ENCODE measurements at regions not wholly inside any gene's neighbourhood (a gene's known extent, or its start where the extent isn't known, plus 50 kb on each side); places are given as distances from the start of the nearest gene placed in this dataset.

DNA sequence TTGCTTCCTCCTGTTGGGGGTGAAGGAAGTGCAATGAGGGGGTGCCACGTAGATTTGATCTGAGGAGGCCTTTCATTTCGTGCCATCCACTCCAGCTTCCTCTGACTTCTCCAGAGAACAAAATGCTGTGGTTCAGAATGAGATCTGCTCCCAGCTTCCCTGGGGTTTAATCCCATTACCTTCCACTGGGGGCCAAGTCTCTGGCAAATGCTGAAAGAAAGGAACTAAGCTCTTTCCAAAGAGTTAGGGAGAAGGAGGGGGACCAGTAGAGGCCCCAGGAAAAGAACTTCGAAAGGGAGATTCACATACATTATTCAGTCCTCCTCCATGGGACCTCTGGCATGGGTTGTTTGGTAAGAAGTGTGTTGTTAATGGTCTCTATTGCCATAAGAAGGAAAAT is 727.0 kb downstream of the TYW1 start:
- H3K27me3 ChIP-seq (ENCODE audit: insufficient read depth), result no peaks in the 10 kb centered on the region
- no peak for DNase-seq (ENCODE audit: low spot score)
- Mint-ChIP-seq H3K27me3 (ENCODE audit: insufficient read depth, low read depth, poor library complexity) (peaks cover under 1% of the 10 kb centered on the region), H3K9me3 (peaks cover 98% of the 10 kb centered on the region), H3K36me3 (ENCODE audit: low read depth) (peaks cover 45% of the 10 kb centered on the region), H3K4me1 (no peaks in the 10 kb centered on the region), H3K27ac (no peak overlapping the region), H3K4me3 (no peak overlapping the region)
- no peaks in the 10 kb centered on the region; the same call in none of the 2 replicates for H3K36me3 ChIP-seq (ENCODE audit: insufficient read depth)
- H3K4me3 ChIP-seq, result no peak overlapping the region
- no peak overlapping the region for H3K4me2 ChIP-seq
- H4K20me1 ChIP-seq (replicated peaks; ENCODE audit: insufficient read depth), result no peaks in the 10 kb centered on the region
- H3K27ac ChIP-seq (ENCODE audit: low read depth), result no peak overlapping the region
- ATAC-seq, result no peak
- no peaks in the 10 kb centered on the region for H3K4me1 ChIP-seq (ENCODE audit: insufficient read depth)
- H3K79me2 ChIP-seq (replicated peaks; ENCODE audit: insufficient read depth), result no peaks in the 10 kb centered on the region
- H2AFZ ChIP-seq, result no peak overlapping the region
- H3F3A ChIP-seq (replicated peaks; ENCODE audit: low read depth), result no peaks in the 10 kb centered on the region
- TF ChIP-seq, protein P1, sequence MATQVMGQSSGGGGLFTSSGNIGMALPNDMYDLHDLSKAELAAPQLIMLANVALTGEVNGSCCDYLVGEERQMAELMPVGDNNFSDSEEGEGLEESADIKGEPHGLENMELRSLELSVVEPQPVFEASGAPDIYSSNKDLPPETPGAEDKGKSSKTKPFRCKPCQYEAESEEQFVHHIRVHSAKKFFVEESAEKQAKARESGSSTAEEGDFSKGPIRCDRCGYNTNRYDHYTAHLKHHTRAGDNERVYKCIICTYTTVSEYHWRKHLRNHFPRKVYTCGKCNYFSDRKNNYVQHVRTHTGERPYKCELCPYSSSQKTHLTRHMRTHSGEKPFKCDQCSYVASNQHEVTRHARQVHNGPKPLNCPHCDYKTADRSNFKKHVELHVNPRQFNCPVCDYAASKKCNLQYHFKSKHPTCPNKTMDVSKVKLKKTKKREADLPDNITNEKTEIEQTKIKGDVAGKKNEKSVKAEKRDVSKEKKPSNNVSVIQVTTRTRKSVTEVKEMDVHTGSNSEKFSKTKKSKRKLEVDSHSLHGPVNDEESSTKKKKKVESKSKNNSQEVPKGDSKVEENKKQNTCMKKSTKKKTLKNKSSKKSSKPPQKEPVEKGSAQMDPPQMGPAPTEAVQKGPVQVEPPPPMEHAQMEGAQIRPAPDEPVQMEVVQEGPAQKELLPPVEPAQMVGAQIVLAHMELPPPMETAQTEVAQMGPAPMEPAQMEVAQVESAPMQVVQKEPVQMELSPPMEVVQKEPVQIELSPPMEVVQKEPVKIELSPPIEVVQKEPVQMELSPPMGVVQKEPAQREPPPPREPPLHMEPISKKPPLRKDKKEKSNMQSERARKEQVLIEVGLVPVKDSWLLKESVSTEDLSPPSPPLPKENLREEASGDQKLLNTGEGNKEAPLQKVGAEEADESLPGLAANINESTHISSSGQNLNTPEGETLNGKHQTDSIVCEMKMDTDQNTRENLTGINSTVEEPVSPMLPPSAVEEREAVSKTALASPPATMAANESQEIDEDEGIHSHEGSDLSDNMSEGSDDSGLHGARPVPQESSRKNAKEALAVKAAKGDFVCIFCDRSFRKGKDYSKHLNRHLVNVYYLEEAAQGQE (IDR thresholded peaks at IDR 0.05; ENCODE audit: unreplicated experiment), result no peak
- TF ChIP-seq STAT1 (IDR thresholded peaks at IDR 0.05; ENCODE audit: unreplicated experiment) (no peak), POLR2AphosphoS5 (IDR thresholded peaks at IDR 0.05; ENCODE audit: low read depth) (no peak), NANOG (IDR thresholded peaks at IDR 0.05; ENCODE audit: borderline replicate concordance) (no peak), EZH2 (IDR thresholded peaks at IDR 0.05; ENCODE audit: low read depth, unreplicated experiment) (no peak), ZNF114 (CRISPR knock-in tag; IDR thresholded peaks at IDR 0.05) (no peak)
- TF ChIP-seq, protein P2, sequence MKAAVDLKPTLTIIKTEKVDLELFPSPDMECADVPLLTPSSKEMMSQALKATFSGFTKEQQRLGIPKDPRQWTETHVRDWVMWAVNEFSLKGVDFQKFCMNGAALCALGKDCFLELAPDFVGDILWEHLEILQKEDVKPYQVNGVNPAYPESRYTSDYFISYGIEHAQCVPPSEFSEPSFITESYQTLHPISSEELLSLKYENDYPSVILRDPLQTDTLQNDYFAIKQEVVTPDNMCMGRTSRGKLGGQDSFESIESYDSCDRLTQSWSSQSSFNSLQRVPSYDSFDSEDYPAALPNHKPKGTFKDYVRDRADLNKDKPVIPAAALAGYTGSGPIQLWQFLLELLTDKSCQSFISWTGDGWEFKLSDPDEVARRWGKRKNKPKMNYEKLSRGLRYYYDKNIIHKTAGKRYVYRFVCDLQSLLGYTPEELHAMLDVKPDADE (IDR thresholded peaks at IDR 0.05), result no peak
- TF ChIP-seq, protein P3, sequence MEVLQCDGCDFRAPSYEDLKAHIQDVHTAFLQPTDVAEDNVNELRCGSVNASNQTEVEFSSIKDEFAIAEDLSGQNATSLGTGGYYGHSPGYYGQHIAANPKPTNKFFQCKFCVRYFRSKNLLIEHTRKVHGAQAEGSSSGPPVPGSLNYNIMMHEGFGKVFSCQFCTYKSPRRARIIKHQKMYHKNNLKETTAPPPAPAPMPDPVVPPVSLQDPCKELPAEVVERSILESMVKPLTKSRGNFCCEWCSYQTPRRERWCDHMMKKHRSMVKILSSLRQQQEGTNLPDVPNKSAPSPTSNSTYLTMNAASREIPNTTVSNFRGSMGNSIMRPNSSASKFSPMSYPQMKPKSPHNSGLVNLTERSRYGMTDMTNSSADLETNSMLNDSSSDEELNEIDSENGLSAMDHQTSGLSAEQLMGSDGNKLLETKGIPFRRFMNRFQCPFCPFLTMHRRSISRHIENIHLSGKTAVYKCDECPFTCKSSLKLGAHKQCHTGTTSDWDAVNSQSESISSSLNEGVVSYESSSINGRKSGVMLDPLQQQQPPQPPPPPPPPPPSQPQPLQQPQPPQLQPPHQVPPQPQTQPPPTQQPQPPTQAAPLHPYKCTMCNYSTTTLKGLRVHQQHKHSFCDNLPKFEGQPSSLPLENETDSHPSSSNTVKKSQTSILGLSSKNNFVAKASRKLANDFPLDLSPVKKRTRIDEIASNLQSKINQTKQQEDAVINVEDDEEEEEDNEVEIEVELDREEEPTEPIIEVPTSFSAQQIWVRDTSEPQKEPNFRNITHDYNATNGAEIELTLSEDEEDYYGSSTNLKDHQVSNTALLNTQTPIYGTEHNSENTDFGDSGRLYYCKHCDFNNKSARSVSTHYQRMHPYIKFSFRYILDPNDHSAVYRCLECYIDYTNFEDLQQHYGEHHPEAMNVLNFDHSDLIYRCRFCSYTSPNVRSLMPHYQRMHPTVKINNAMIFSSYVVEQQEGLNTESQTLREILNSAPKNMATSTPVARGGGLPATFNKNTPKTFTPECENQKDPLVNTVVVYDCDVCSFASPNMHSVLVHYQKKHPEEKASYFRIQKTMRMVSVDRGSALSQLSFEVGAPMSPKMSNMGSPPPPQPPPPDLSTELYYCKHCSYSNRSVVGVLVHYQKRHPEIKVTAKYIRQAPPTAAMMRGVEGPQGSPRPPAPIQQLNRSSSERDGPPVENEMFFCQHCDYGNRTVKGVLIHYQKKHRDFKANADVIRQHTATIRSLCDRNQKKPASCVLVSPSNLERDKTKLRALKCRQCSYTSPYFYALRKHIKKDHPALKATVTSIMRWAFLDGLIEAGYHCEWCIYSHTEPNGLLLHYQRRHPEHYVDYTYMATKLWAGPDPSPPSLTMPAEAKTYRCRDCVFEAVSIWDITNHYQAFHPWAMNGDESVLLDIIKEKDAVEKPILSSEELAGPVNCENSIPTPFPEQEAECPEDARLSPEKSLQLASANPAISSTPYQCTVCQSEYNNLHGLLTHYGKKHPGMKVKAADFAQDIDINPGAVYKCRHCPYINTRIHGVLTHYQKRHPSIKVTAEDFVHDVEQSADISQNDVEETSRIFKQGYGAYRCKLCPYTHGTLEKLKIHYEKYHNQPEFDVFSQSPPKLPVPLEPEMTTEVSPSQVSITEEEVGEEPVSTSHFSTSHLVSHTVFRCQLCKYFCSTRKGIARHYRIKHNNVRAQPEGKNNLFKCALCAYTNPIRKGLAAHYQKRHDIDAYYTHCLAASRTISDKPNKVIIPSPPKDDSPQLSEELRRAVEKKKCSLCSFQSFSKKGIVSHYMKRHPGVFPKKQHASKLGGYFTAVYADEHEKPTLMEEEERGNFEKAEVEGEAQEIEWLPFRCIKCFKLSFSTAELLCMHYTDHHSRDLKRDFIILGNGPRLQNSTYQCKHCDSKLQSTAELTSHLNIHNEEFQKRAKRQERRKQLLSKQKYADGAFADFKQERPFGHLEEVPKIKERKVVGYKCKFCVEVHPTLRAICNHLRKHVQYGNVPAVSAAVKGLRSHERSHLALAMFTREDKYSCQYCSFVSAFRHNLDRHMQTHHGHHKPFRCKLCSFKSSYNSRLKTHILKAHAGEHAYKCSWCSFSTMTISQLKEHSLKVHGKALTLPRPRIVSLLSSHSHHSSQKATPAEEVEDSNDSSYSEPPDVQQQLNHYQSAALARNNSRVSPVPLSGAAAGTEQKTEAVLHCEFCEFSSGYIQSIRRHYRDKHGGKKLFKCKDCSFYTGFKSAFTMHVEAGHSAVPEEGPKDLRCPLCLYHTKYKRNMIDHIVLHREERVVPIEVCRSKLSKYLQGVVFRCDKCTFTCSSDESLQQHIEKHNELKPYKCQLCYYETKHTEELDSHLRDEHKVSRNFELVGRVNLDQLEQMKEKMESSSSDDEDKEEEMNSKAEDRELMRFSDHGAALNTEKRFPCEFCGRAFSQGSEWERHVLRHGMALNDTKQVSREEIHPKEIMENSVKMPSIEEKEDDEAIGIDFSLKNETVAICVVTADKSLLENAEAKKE (CRISPR knock-in tag; IDR thresholded peaks at IDR 0.05), result no peak
- no peaks in the 10 kb centered on the region for H3K9me2 ChIP-seq (ENCODE audit: insufficient read depth)
